ENCODE measurements at regions not wholly inside any gene's neighbourhood (a gene's known extent, or its start where the extent isn't known, plus 50 kb on each side); places are given as distances from the start of the nearest gene placed in this dataset.

DNA sequence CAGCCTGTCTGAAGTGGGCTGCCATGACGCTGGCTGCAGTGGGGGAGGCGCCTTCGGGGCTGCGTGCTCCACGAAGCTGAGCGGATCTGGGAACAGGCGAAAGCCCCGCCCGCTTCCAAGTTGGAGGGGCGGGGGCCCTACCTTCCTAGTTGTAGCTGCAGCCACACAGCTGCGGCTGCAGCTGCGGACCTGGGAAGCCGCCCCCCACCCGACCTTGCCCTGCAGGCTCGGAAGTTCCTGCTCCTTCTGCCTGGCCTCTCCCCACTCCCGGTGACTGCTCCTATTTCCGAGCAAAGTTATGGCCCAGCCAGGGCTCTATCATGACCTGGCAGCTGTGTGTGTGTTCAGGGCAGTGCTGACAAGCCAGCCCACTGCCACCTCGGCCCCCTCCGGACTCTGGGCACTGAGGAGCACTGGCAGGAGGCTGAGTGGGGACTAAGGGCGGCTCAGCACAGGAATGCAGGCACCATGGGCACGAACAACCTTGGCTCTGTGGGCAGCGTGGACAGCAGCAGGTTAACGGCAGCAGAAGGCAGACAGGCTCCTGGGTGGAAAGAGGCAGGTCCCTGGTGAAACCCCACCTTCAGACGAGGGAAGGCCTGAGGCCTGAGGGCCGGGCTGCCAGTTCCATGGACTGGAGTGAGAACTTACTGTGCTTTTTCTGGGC lies 352.4 kb upstream of the TMCO5A start:
- DNase-seq (ENCODE audit: low read depth): no peak

DNA sequence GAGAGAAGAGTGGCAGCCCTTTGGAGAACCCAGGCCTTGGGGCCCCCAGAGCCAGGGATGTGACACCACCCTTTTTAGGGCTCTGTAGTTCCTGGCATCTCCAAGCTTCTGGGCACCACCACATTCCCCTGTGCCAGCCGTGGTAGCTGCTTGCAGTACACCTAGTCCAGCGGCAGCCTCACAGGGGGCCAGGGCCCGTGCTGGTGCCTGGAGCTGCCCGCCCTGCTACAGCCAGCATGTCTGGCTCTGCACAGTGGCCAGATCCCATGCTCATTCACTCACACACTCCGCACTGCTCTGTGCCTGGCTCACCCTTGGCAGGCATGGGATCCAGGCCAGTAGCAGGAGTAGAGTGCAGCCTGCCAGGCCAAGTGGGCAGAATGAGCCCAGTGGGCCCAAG lies 351.6 kb upstream of the TMCO5A start:
- no peak for DNase-seq (ENCODE audit: low read depth)

DNA sequence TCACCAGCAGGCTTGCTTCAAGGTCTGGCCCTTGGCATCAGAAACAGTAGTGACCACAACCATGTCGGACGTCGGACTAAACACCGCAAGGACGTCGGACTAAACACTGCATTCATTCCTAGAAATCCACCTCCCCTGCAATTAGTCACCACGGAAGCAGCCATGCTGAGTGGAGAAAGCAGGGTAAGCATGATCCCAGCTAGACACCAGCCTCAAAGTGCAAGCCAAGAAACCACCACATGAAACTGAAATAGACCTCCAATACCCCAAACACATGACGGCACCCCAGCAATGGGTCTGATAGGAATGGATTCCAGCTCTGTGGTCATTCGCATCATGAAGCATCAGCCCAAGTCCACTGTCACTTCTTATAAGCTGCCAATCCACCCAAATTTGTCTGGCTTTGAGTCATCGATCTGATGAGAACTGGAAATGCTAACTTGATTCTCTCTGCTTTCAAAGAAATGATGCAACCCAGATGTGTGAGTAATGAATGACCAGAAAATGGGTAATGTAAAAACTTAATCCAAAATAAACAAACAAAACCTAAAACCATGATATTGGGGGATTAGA lies 348.3 kb upstream of the TMCO5A start:
- no peak for DNase-seq (ENCODE audit: low read depth)

DNA sequence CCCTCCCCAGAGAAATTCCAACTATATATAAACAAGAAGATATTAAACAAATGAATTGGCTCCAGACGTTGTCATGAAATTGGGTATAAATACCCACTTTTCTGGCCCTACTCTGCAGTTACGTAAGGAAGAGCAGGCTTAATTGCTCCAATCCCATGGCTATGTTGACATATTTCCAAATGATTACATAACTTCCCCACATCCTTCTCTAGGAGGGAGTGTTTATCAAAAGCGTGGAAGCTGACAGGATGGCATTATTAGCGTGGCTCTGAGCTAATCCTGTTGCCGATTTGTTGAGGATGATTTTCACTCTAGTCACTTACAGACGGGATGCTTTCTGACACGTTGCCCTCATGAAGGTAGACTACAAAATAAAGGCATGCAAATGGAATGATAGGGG lies 347.5 kb upstream of the TMCO5A start:
- DNase-seq (ENCODE audit: low read depth): no peak

DNA sequence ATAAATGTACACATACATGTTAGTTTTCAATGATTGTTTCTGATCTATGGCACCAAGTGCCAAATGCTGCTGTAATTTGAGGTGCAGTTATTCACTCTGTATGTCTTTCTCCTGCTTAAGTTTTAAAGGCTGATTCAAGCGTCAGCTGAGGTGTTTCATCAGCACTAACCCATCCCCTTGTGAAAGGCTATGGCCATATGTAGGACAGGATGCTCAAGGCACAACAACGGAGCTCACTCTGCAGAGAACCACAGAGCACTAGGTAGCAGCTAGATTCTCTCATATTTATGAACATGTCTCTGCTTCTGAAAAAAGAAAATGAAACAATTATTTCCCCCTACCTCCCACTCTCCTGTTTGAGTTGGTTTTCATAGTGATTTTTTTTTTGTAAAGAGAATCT lies 340.0 kb upstream of the TMCO5A start:
- DNase-seq (ENCODE audit: low read depth): no peak

DNA sequence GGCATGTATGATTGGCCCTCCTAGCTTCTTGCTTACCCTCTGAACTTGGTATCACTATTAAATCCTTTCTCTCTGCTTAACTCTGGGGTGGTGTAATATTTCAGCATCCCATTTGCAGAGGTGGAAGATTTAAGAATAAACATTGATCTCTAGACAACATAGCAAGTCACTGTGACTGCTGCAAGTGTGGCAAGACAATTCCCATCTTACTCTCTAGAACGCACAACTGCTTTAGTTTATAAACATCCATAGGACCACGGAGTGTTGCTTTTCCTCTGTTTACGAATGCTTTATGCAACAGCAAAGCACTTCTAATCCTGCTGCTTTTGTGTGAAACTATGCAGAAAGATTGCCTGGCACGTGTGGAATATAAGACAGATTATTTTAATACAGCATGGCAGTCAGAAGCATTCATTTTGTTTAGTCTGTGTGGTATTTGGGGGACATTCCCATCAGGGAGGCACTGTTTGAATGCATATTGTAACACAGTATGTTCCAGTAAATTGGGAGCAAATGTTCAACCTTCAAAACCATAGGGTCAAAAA lies 338.9 kb upstream of the TMCO5A start:
- DNase-seq (ENCODE audit: low read depth): no peak

DNA sequence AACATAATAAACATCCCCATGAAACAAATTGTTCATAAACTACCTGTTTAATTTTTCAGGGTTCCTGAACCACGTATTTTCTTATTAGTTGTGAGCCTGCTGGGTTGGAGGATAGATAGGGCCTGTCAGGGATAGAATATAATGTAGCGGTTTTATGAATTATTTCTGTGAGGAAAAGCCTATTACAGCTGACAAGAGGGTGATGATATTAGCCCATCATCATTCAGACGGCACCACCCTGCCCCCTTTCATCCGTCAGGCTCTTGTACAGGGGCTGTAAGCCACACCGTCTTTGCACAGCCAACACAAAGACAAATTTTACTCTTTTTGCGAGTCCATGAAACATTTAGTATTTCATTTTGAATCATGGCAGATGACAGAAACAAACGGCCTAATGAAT lies 335.3 kb upstream of the TMCO5A start:
- no peak for DNase-seq (ENCODE audit: low read depth)

DNA sequence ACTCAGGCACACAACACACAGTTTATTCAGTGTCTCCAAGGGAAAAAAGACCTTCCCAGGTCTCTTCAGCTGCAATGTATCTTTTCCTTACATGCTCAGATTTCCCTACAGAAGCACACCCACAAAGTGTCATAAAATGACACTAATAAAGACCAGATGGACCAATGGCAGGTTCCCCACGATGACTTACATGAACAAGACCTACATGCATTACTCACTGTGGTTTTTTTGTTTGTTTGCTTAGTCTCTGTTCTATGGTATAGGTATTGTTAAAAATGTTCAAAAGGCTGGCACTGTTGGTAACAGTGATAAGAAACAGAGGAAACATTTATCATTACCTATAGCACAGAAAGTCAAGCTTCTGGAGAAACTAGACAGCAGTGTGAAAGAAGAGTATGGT lies 318.2 kb upstream of the TMCO5A start:
- no peak for DNase-seq (ENCODE audit: low read depth)

DNA sequence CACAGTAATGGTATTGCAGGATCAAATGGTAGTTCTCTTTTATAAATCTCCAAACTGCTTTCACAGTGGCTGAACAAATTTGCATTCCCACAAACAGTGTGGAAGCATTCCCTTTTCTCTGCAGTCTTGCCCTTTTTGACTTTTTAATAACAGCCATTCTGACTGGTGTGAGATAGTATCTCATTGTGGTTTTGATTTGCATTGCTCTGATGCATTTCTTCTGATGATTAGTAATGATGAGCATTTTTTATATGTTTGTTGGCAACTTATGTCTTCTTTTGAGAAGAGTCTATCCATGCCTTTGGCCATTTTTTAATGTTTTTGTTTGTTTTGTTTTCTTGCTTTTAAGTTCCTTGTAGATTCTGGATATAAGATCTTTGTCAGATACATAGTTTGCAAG lies 316.1 kb upstream of the TMCO5A start:
- DNase-seq (ENCODE audit: low read depth): no peak

DNA sequence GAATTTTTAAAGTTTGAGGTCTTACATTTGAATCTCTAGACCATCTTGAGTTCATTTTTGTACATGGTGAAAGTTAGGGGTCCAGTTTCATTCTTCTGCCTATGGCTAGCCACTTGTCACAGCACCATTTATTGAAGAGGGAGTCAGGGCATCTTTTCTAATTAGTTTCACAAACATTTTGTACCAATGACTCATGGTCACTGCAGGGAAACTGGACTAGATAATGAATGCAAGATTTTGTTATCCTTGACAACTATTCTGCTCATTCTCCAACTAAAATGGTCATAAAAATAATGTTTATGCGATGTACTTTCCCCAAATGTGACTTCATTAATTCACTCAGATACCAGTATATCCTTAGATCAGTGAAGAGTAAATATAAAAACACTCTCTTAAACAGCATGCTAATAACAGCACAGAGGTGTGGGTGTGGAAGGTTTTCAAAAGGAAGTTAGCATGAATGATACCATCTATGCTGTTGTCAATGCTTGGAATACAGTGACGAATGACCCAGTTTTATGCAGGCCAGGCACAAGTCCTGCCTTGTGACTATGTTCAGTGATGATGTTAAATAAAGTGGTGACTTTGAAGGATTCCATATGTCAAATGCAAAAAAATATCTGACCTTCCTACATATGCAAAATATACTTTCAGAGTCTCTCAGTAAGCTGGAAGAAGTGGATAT lies 314.9 kb upstream of the TMCO5A start:
- DNase-seq (ENCODE audit: low read depth): no peak

DNA sequence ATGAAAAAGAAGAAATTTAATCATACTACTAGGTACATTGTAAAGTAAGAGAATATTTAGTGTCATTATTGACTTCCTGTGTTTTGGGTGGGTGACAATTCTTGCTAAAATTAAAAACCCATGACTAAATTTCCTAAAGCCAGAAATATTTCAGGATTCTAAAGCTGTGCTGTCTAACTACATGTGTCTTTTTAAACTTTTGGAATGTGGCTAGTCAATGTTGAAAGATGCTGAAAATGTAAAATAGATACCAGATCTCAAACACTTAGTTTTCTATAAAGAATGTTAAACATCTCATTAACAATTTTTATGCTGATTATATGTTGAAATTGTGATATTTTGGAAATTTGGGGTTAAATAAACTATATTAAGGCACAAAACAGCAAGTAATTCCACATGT lies 308.9 kb upstream of the TMCO5A start:
- no peak for DNase-seq (ENCODE audit: low read depth)

DNA sequence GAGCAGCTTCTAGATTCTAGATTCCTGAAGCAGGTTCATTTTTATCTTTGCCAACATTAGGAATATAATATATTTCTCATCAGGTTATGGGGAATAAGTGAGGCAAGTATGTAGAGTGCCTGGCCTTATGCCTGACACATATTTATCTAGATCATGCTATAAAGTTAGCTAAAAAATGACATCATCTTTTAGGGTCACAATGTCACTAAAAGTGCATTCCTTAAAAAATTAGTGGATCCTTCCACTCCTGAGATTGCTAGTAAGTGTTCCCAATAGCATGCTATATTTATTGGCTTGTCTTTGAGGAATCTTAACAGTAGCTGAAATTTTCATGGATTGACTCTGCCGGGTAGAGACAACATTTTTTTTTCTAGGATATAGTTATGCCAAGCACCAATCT lies 305.9 kb upstream of the TMCO5A start:
- DNase-seq (ENCODE audit: low read depth): no peak

DNA sequence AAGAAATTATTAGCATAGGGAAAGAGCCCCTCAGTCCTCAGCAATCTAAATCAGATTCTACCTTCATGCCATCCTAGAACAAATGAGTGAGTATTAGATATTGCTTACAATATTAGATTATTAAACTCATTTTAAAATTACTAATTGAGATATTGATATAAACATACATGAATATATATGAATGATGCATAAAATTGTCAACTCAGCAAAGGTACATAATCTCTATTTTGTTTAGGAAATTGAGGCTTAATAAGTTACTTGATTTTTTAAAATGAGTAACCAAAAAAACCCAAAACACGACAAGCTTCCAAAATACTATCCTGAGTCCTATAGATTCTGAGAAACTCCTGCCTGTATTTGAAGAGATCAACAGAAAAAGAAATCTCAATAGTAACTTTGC lies 297.7 kb upstream of the TMCO5A start:
- DNase-seq (ENCODE audit: low read depth): no peak

DNA sequence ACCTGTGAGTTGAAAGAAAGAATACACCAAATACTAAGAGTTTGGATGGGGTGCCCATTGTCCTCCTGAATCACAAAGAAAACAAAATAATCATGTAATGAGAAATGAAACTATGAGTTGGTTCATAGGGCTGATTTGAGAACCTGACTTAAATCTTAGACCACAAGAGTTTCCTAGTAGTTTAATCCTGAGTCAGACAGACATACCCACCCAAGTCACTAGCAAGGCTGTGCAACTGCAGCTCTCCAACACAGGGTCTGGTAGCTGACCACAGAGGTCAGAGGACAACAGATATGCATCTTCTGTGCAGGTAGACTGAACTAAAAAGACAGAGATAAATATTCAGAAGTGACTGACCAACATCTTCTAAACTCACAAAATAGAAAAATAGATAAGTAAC lies 296.3 kb upstream of the TMCO5A start:
- DNase-seq (ENCODE audit: low read depth): no peak

DNA sequence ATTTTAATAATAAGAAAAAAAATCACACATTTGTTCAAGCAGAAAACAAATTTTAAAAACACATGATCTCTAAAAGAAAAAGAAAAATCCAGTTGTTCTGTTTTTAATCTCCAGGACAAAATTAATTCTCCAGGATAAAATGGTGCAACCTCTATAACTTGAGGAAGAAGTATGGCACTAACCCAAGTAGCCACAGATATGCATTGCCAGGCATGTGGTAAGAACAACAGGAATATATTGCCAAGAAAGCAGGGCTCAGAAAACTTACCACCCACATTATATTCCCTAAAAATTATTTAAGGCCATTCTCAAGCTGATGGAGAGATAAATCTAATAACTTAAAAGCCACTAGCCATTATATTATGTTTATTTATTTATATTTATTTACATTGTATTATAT lies 295.7 kb upstream of the TMCO5A start:
- no peak for DNase-seq (ENCODE audit: low read depth)

DNA sequence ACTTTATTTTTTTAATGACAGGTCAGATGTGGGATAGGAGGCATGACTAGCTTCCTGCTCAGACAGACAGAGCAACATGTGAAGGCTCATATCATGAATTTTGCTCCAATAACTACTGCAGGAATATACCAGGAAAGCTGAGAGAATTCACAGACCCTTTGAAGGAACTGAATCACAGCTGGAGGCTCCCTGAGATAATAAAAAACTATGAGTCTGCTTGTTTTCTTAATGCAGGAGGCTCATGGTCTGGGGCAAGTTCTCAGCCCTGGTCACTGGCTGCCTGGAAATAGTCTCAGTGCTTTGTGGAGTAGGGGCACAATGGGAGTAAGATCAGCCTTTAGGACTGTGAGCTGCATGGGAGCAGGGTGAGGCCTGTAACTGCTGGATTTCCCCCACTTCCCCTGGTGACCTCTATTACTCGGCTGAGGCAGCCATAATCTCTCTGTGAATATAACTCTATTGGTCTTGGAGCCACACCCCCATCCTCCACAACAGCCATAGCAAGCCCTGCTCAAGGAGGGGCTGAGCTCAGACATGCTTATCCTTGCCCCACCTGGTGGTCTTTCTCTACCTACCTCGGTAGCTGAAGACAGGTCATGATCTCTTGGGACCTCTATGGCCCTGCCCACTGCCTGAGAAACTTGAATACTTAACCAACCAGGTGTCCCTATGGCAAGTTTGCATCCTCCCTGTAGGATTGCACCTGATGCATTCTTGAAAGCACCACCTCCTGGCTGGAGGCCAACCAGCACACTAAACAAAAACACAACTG lies 281.6 kb upstream of the TMCO5A start:
- DNase-seq (ENCODE audit: low read depth): no peak

DNA sequence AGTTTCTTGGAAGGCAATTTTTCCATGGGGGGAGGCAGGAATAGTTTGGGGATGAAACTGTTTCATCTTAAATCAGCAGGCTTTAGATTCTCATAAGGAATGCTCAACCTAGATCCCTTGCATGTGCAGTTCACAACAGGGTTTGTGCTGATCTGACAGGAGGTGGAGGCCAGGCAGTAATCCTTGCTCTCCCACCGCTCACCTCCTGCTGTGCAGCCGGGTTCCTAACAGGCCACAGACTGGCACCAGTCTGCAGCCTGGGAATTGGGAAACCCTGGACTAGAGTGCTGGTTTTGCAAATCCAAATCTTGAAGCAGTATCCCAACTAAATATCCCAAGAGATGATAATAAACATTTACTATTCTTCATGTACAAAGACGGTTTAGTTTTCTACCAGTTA lies 256.3 kb upstream of the TMCO5A start:
- no peak for DNase-seq (ENCODE audit: low read depth)

DNA sequence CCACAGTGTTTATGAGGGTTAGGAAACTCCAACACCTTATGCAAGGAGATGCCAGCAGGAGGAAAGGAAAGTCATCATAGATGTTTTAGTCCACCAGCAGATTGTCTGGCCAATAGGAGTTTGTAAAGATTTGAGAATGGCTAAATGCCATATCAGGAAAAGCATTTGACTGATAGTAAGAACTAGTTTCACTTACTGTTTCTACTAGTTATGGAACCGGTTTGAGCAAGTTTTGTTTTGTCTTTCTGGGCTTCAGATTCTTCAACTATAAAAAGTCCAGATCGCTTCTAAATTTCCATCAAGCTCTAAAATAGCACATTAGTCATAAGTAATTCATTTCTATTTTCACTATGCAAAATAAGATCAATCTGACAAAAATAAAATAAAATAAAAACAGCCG lies 254.8 kb upstream of the TMCO5A start:
- no peak for DNase-seq (ENCODE audit: low read depth)

DNA sequence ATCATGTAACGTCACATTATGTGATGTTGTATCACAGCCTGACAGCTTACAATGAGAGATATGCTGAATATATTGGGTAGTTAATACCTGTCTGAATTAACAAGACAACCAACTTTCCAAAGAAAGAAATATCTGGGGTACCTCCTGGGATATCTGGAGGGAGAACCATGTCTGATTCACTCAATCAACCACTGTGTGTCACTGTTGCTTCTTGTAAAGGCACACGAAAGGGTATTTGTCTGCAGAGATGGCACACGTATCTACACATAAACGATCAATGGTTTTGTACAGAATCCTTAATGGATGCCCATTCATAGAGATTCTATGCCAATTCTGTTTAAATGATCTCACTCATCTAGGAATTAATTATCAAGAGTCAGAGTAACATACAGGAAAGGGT lies 252.1 kb upstream of the TMCO5A start:
- peak; percentile 1 for DNase-seq (ENCODE audit: low read depth)

DNA sequence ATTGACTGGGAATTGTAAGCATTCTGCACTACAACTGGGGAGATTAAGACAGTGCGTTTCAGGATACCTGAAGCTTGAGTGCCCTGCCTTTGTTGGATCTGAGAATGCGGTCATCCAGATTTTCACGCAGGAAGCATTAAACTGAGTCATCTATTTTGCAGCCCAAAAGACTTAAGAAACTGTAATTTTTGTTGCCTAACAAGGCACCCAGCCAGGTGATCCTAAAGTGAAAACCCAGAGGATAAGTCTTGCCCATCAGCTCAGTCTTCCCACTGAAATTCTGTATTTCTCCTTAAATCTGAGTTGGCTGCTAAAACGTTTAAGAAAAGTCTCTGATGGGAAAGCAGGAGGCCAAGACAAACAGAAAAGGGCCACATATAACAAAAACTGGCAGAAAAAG lies 242.5 kb upstream of the TMCO5A start:
- DNase-seq (ENCODE audit: low read depth): no peak

DNA sequence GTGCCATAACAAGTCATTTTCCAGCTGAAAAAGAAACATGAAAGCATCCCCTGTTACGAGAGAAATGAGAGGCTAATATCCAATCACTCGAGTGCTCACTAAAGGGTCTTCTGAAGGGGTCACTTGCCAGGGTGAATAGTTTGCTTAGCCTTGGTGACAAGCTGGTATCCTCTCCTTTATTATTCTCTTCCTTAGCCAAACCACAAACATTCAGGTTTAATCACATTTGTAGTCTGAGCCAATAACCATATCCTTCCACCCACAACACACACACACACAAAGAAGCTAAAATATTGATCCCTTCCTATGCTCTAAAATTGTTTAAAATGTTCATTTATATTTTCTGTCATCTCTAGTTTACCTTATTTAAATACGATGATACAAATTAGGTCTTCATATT lies 240.5 kb upstream of the TMCO5A start:
- DNase-seq (ENCODE audit: low read depth): no peak

DNA sequence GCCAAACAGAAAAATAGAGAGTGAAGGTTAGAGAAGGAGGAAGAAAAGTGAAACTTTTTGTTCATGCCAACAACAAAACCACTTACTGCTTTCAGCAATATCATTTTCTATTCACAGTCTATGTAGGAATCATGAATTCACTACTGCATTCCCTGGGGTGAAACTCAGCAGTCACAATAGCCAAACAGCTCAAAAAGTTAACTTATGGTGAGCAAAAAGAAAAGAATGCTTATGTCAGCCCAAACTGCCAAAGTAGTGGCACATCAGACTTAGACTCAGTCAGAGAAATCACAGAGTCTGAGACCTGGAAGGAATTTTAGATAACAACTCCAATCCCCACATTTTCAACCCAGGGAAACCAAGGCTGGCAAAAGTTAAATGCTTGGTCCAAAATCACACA lies 238.7 kb upstream of the TMCO5A start:
- DNase-seq (ENCODE audit: low read depth): no peak

DNA sequence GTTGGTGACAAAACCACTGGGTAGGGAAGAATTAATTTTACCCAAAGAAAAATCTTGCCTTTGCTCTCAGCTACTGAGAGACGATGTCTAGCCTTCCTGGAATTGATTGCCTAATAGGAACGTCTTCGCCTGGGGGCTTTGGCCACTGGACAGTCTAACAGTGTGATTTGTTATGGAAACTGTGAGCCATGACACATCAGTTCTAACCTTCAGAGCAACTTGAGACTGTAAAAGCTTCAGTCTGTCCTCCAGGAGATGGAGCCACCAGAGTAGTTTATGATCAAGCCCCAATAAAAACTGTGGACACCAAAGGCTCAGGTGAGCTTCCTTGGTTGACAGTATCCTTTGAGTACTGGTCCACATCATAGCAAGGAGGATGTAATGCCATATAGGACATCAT lies 235.8 kb upstream of the TMCO5A start:
- DNase-seq (ENCODE audit: low read depth): no peak
